Glutamatergic neuron (in vitro differentiated cells): ENCODE measurements at regions not wholly inside any gene's neighbourhood (a gene's known extent, or its start where the extent isn't known, plus 50 kb on each side); places are given as distances from the start of the nearest gene placed in this dataset.

Experiments used
- DNase-seq: peaks from one replicate; pipeline ENCODE4 v3.0.0; 2022
- H3K27ac Mint-ChIP-seq: one replicate; pipeline ENCODE4 v1.8.0; 2020; ENCODE audit warnings: mild to moderate bottlenecking, mixed read lengths, inconsistent platforms; ENCODE audit not compliant: unreplicated experiment
- H3K27me3 Mint-ChIP-seq: one replicate; pipeline ENCODE4 v1.8.0; 2020; ENCODE audit warnings: mild to moderate bottlenecking, moderate library complexity, mixed read lengths, inconsistent platforms; ENCODE audit not compliant: unreplicated experiment
- H3K36me3 Mint-ChIP-seq: one replicate; pipeline ENCODE4 v1.8.0; 2020; ENCODE audit warnings: mild to moderate bottlenecking, mixed read lengths, inconsistent platforms; ENCODE audit not compliant: unreplicated experiment
- H3K4me1 Mint-ChIP-seq: one replicate; pipeline ENCODE4 v1.8.0; 2020; ENCODE audit warnings: mild to moderate bottlenecking, low read depth, mixed read lengths, inconsistent platforms; ENCODE audit not compliant: unreplicated experiment
- H3K4me3 Mint-ChIP-seq: one replicate; pipeline ENCODE4 v1.8.0; 2020; ENCODE audit warnings: mild to moderate bottlenecking, mixed read lengths, inconsistent platforms; ENCODE audit not compliant: unreplicated experiment
- H3K9me3 Mint-ChIP-seq: one replicate; pipeline ENCODE4 v1.8.0; 2020; ENCODE audit warnings: mild to moderate bottlenecking, moderate library complexity, mixed read lengths, inconsistent platforms; ENCODE audit not compliant: unreplicated experiment
- TF ChIP-seq, protein P1 (sequence below): fragments of 200-600 bp; sonication (generic); IDR thresholded peaks from one replicate; pipeline ENCODE4 v1.5.0; 2021; ENCODE audit not compliant: partially characterized antibody, unreplicated experiment

DNA sequence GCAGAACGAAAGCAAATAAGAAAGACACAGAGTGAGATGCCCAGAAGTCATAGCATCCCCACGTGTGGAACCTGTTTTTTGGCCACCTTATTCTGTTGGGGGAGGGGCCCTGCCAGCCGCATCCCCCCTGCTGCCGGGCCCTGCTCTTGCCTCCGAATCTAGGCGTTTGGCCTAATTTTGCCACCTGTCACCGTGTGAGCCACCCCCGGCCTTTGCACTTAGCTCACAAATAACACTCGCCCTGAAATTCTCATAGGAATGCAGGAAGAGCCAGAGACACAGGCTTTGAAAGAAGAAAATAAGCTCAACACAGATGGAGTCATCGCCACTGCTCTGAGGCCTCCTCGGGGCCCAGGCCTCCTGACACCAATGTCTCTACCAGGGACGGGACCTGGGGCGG, 522.6 kb upstream of the SALL3 start:
- no peak overlapping the region for H3K4me3 Mint-ChIP-seq
- TF ChIP-seq, protein P1, sequence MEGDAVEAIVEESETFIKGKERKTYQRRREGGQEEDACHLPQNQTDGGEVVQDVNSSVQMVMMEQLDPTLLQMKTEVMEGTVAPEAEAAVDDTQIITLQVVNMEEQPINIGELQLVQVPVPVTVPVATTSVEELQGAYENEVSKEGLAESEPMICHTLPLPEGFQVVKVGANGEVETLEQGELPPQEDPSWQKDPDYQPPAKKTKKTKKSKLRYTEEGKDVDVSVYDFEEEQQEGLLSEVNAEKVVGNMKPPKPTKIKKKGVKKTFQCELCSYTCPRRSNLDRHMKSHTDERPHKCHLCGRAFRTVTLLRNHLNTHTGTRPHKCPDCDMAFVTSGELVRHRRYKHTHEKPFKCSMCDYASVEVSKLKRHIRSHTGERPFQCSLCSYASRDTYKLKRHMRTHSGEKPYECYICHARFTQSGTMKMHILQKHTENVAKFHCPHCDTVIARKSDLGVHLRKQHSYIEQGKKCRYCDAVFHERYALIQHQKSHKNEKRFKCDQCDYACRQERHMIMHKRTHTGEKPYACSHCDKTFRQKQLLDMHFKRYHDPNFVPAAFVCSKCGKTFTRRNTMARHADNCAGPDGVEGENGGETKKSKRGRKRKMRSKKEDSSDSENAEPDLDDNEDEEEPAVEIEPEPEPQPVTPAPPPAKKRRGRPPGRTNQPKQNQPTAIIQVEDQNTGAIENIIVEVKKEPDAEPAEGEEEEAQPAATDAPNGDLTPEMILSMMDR = no peak
- no peak for DNase-seq
- H3K27me3 Mint-ChIP-seq = peaks cover 2% of the 10 kb centered on the region
- no peaks in the 10 kb centered on the region for H3K9me3 Mint-ChIP-seq
- H3K27ac Mint-ChIP-seq = no peak overlapping the region
- peaks cover 6% of the 10 kb centered on the region for H3K36me3 Mint-ChIP-seq
- peaks cover 8% of the 10 kb centered on the region for H3K4me1 Mint-ChIP-seq

DNA sequence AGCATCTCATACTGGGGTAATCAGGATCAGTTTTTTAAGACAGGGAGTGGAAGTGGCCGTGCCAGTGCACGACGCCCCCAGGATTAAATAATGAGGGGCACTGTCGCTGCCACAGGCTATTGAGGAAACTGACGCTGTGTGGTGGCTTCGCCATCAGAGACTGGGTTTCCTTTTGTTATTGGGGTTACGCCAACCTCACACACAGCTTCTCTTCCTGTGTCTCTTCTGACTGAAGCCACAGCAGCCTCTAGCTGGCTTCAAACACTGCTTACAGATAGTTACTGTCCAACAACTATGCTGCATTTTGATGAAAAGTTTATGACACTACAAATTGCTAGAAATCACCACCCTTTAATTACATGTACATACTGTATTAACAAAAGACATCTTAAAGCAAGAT, 521.9 kb upstream of the SALL3 start:
- Mint-ChIP-seq H3K36me3 (peaks cover 6% of the 10 kb centered on the region), H3K27ac (no peak overlapping the region), H3K9me3 (no peaks in the 10 kb centered on the region), H3K27me3 (peaks cover 2% of the 10 kb centered on the region), H3K4me3 (no peak overlapping the region), H3K4me1 (peaks cover 8% of the 10 kb centered on the region)
- no peak for DNase-seq
- TF ChIP-seq, protein P1 = no peak

DNA sequence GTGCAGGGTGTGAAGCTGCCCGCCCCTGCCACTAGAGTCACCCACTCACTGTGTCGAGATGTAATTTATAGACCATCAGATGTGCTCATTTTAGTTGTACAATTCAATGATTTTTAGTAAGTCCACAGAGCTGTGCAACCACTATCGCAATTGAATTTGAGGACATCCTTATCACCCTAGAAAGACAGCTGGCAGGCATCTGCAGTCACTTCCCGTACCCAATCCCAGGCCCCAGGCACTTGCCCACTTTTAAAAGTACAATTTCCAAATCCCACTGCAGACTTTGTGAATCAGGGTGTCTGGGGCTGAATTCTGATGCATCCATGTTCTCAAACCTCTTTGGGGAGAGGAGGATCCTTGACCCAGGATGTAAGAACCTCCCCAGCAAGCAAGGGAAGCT, 521.3 kb upstream of the SALL3 start:
- TF ChIP-seq, protein P1 = no peak
- H3K27me3 Mint-ChIP-seq = peaks cover 2% of the 10 kb centered on the region
- H3K9me3 Mint-ChIP-seq = no peaks in the 10 kb centered on the region
- no peak overlapping the region for H3K4me3 Mint-ChIP-seq
- H3K36me3 Mint-ChIP-seq = peaks cover 6% of the 10 kb centered on the region
- no peak for DNase-seq
- H3K27ac Mint-ChIP-seq = no peak overlapping the region
- peaks cover 8% of the 10 kb centered on the region for H3K4me1 Mint-ChIP-seq

DNA sequence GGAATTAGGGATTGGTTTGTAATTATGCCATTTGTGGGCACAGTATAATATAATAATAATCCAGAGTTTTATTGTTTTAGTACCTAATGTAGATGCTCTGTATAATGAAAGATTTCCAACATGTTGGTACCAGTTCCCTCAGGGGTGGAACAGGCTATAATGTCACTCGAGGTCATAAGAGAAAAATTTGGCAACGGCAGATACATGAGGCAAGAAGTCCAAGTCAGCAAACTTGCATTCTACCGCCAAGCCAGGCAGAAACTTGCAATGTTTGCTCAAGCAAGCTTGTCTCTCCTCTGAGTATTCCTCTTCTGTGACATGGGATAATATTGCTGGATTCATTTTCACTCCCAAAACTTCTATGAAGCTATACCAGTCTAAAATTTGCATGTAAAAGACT, 520.0 kb upstream of the SALL3 start:
- peaks cover 2% of the 10 kb centered on the region for H3K27me3 Mint-ChIP-seq
- H3K27ac Mint-ChIP-seq = no peak overlapping the region
- H3K4me1 Mint-ChIP-seq = peaks cover 8% of the 10 kb centered on the region
- H3K36me3 Mint-ChIP-seq = peaks cover 17% of the 10 kb centered on the region
- TF ChIP-seq, protein P1 = no peak
- no peak overlapping the region for H3K4me3 Mint-ChIP-seq
- DNase-seq = no peak
- no peaks in the 10 kb centered on the region for H3K9me3 Mint-ChIP-seq

GRCh38 chr18:78460558-78460957, 519.1 kb upstream of the SALL3 start:
- H3K27ac Mint-ChIP-seq = no peak overlapping the region
- TF ChIP-seq, protein P1 = no peak
- no peaks in the 10 kb centered on the region for H3K9me3 Mint-ChIP-seq
- DNase-seq = no peak
- H3K36me3 Mint-ChIP-seq = peaks cover 20% of the 10 kb centered on the region
- H3K4me3 Mint-ChIP-seq = no peak overlapping the region
- peaks cover 8% of the 10 kb centered on the region for H3K4me1 Mint-ChIP-seq
- peaks cover 2% of the 10 kb centered on the region for H3K27me3 Mint-ChIP-seq
